ENCODE measurements at regions not wholly inside any gene's neighbourhood (a gene's known extent, or its start where the extent isn't known, plus 50 kb on each side); places are given as distances from the start of the nearest gene placed in this dataset.
A peak's percentile ranks its signal among the peaks of the same experiment; 100 is the strongest.

- DNase-seq = no peak
These were observed 159.7 kb downstream of the SLC35B3 start for GRCh38 chr6:8275667-8276066.

DNA sequence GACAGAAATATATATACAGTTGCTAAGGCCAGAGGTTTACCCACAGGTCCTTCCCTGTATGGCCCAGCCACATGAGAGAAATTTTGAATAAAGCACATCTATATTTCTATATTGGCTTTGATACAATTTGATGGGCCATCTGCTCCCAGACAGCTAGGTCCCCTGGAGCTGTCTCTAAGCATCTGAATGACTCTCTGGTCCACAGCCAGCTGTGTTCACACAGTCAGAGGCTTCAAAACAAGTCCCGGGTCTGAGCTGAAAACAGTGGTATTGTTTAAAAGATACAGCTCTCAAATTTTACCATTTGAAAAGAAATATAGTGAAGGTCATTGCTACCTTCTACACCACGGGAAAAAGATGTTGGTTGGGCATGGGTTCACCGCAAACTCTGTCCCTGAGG is 161.1 kb downstream of the SLC35B3 start:
- no peak for DNase-seq

GRCh38 chr6:8269872-8270454 is 165.4 kb downstream of the SLC35B3 start:
- DNase-seq = no peak

- DNase-seq = no peak
These were observed 166.3 kb downstream of the SLC35B3 start for GRCh38 chr6:8269094-8269493.

- DNase-seq = no peak
These were observed 166.3 kb upstream of the EEF1E1 start for GRCh38 chr6:8268606-8269005.

- DNase-seq = no peak
These were observed 165.8 kb upstream of the EEF1E1 start for GRCh38 chr6:8268156-8268555.

- no peak for DNase-seq
These were observed 158.3 kb upstream of the EEF1E1 start for GRCh38 chr6:8260610-8261009.

GRCh38 chr6:8246403-8246802 is 144.1 kb upstream of the EEF1E1 start:
- no peak for DNase-seq

DNA sequence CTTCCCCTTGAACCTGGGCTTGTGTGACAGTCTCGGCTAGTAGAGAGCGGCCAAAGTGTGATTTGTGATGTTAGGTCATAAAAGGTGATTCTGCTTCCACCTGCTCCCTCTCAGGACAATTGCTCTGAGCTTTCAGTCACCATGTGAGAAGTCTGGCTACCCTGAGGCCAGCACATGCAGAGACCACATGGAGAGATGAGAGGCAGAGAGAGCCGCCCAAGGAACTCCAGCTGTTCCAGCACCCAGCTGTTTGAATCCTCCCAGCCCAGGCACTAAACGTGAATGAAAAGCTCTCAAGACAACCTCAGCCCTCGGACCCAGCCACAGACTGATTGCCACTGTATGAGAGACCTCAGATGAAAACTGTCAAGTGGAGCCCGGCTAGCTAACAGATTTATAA is 143.4 kb upstream of the EEF1E1 start:
- DNase-seq = no peak

DNA sequence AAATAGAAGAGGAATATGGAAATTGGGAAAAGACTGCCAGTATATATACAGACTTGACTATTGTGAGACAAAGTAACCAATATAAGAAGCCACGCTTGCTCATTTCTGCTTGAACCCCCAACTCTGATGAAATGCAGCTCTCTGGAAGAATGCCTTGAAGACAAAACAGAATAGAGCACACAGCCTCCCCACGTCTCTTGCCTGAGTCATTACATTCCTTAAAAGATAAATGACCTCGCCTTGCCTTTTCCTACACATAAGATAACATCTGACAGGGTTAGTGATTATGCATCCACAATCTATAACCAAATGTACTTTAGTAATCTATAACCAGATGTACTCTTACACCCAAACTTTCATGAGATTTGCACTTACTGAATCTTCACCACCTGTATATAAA is 141.1 kb upstream of the EEF1E1 start:
- DNase-seq = no peak

DNA sequence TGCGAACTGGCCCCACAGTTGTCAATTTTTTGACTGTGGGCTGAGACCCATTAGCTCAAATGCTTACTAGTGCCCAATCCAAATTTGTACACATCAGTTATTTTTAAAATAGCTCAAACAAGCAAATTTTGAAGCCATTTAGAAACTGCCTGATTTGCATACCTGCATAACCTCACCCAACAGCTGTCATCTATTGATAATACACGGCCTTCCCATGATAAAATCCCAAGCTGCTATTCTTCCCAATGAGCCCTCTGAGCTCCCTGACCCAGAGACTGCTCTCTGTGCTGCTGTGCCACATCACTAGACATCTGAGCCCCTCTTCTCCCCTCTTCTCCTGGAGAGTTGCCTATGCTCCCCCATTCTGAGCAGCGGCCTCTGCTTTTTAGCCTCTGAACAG is 140.5 kb upstream of the EEF1E1 start:
- DNase-seq = no peak

DNA sequence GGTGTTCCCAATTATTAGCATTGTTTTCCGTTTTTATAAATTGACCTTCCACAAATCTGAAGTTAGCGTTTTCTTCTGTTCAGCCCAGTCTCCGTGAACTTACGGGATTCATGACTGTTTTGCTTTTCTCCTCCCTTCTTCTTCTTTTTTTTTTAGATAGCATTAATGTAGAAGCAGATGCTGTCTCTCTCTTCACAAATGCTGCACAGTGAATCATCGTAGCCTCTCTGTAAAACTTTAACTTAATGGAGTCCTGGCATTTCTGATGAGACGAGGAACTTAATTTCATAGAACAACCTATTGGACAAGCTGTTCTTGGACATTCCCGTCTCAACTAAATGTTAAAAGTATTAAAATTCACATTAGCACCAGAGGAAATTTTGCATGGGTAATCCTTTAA is 138.0 kb upstream of the EEF1E1 start:
- DNase-seq = no peak

GRCh38 chr6:8238773-8239683 is 136.7 kb upstream of the EEF1E1 start:
- DNase-seq = no peak

DNA sequence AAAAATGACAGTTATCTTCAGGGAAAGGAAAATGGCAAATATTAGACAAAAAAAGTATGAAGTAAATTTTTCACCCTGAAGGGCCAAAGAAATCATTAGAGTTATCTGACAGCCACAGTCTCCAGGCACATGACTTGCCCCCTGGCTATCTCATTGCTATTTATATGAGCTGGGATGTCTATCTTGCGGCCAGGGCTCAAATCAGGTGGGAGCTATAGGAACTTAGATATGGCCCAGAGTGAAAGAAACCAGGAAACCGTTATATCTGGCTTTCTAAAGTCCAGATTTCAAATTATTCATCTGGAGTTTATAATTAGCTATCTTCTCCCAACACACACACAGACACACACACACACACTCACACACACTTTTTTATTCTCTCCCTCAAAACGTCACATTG is 135.3 kb upstream of the EEF1E1 start:
- DNase-seq = no peak

GRCh38 chr6:8236956-8237355 is 134.6 kb upstream of the EEF1E1 start:
- no peak for DNase-seq

DNA sequence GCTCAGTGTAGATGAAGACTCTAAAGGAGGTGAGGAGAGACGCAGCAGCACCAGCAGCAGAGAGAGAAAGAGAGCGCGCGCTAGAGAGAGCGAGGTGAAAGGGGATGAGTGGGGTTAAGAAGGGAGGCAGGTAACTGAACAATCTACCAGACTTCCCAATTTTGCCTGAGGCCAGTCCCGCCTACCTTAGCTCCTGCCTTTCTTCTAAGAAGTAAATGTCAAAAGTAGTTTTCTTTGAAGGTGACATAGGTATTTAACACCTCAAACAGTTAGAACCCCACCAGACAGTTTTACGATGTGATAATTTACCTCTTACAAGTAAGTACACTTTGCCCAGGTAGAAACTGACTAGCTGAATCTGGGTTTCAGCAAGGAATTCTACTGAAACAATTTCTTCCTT is 132.0 kb upstream of the EEF1E1 start:
- DNase-seq = no peak

- DNase-seq = no peak
These were observed 129.6 kb upstream of the EEF1E1 start for GRCh38 chr6:8231956-8232355.

GRCh38 chr6:8229915-8230756 is 127.8 kb upstream of the EEF1E1 start:
- no peak for DNase-seq

DNA sequence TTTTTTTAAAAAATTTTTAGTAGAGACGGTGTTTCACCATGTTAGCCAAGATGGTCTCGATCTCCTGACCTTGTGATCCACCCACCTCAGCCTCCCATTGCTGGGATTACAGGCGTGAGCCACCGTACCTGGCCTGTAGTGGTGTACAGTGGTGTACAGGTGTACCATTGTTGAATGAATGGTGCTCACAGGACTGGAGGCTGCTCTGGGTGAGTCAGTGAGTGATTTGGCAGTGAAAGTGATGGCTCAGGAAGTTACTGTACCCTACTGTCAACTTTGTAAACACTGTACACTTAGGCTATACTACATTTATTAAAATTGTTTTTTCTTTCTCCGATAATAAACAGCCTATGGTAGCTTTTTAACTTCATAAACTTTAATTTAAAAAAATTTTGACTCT is 122.8 kb upstream of the EEF1E1 start:
- DNase-seq = no peak

DNA sequence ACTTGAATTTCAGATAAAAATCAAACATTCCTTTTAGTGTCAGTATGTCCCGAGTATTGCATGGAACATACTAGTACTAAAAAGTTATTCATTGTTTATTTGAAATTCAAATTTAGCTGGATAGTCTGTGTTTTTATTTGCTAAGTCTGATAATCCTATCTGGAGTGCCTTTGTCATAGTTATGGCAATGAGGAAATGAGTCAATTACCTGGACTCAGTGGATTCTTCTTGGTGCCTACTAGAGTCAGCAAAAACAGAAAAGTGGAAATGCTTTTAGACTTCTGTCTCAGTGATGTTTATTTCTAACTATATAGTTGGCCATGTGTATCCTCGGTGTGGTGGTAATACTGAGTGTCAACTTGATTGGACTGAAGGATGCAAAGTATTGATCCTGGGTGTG is 121.3 kb upstream of the EEF1E1 start:
- no peak for DNase-seq

- DNase-seq = peak; percentile 12
These were observed 117.1 kb upstream of the EEF1E1 start for GRCh38 chr6:8219352-8219943.

GRCh38 chr6:8218861-8219260 is 116.5 kb upstream of the EEF1E1 start:
- no peak for DNase-seq

DNA sequence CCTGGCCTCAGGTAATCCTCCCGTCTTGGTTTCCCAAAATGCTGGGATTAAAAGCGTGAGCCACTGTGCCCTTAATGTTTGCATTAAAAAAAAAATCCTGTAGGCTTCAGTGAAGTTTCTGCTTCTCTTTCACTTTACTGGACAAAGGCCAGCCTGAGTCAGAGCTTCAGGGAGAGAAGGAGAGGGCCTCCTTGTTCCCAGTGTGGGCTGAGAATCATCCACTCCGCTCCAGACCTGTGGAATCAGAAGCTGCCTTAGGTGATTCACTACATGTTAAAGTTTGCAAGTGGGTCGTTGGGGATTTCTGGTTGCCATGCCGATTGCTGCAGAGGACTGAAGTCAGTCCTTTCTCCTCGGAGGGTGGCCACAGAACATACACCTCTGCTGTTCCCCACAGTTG is 113.3 kb upstream of the EEF1E1 start:
- no peak for DNase-seq

Measured in activated CD4-positive, alpha-beta T cell treated with anti-CD3 and anti-CD28 coated beads, Interleukin-2, amount 50 U/mL, for 1 hour (primary cell).